Fibroblast of skin of left quadriceps (primary cell): ENCODE measurements at regions not wholly inside any gene's neighbourhood (a gene's known extent, or its start where the extent isn't known, plus 50 kb on each side); places are given as distances from the start of the nearest gene placed in this dataset.
A peak's percentile ranks its signal among the peaks of the same experiment; 100 is the strongest.

ENCODE experiments used
- DNase-seq, 2 experiments: peaks; one replicate each; pipeline ENCODE4 v3.0.0-alpha.2; 2013; ENCODE audit warnings: low read depth in 2 of 2

DNA sequence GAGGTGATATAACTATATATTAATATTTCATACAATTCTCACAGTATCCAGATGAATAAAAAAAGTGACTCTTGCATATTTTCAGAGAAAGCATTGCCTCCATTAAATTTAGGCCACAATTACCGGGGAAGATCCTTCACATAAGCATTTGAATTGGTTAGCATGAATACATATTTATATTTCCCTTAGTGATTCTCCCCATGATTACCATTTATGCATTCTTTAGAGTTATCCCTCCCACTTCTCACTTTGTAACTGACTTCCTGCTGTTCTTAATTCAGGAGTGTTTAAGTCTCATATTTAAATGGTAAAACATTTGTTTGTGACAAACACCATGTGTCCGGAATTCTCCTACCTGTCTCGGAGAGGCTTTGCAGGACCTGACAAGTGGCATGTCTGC, 523.4 kb downstream of the CCDC85A start:
- no peak for DNase-seq

DNA sequence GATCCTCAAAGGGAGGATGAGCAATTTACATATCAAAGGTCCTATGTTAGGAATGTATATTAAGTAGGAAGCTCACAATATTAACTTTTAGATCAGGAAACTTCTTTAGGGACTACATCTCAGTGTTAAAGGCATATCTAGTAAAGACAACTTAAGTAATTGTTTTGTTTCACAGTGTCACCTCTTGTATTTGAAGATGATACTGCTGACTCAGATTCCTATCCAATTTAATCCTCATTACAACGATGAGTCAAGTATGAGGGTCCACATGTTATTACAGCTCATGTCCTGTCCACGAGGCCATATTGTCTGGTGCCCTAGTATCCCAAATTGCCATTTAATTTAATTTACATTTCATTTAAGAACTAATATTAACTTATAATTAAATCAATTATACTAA, 523.9 kb downstream of the CCDC85A start:
- no peak for DNase-seq

DNA sequence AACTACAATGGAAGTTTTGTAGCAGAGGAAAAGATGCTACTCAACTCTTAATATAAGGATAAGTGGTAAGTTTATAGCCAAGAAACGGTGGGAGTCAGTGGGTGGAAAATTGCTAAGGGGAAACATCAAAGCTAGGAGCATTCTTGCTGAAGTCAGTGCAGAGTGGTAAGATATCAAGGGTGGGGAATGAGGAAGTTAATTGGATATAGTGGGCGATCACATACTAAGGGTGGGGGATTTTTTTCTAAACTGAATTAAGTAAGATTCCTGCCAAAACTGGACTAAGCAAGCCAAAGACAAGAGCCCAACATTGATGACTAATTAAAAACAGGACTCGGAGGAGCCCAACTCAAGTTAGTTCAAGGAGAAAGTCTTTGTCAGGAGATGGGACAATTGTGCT, 525.4 kb downstream of the CCDC85A start:
- DNase-seq, result no peak

DNA sequence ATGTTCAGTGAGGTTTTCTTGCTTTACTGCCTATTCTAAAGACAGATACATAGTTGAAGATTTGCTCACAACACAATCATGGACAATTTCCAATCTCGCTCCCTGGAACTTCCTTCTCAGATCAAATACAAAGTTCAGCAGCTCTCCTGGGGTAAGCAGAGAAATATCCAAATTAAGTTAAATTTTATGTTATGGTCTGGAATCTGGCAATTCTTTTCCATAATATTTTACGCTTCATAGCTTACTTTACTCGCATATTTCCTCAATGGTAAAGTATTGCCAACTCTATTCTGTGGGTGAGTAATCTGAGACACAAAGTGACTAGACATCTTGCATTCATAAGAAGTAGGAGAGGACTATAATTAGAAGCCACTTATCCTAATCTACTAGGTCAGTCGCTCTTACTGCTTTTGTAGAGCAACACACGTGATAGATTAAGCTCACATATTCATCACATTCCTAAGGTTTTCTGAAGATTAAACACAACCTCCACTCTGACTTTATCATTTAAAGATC, 529.4 kb downstream of the CCDC85A start:
- peak; percentile 87 to 89 for DNase-seq

DNA sequence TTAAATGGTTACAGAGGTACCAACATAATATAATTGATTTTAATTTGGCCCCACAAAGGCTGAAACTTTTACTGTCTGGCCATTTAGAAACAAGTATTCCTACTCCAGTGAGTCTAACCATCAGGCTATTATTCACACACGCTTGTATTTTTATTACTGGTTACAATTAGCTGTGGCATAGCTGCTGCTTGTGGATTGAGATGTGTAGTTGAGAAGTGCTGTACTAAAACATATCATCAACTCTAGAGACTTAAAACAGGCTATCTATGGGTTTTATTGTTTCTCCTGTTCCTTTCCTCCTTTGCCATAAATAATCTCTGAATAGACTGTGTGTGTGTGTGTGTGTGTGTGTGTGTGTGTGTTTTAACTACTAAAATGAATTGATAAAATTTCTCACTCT, 530.2 kb downstream of the CCDC85A start:
- DNase-seq, result peak in 1 of 2 experiments; percentile 25

DNA sequence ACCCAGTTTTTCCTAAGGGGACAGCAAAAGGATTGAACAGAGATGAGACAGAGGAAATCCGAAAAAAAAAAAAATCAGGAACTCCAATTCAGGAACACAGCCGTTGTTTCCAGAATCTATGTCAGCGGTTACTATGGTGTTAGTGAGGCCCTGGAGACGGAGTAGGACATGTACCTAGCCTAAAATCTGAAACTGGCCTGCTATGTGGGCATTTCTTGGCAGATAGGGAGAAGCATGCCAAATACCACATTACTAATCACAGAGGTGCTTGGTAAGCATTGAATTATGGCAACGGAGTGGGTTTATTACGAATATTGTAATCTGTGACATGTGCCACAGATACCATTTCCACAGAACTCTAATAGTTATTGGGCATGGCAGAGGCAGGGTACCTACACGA, 530.6 kb downstream of the CCDC85A start:
- no peak for DNase-seq

DNA sequence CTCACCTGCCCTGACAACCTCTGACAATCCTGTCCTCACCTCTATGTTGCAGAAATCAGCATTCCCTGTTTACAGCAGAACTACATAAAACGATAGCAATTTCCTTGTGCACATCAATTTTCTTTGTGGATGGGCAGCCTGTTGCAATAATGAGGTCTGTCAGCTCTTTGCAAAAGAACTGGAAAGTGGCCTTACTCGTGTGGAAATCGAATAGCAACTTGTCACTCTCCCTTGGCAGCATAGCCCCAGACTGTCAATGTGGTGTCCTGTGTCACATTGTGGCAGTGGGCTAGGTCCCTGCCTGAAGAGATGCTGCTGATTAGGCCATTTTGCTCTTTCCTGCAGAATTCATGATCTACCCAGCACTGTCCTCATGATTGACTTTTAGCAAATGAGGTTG, 531.9 kb downstream of the CCDC85A start:
- DNase-seq, result no peak

DNA sequence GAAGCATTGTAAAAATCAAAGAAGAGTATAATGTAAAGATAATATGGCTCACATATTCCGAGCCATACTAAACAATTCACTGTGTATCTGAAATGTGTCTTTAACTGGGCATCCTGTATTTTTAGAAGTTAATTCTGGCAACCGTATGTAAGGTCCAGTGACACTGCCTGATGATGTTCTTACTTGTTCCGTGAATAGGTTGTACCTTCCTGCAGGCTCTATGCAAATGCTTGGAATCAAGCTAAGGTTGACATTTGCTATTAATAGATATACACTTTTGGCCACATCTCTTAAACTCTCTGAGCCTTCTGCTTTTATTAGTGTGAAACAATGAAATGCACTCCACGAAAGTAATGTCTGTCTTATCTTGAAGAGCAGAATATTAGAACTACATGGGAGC, 534.6 kb downstream of the CCDC85A start:
- no peak for DNase-seq

DNA sequence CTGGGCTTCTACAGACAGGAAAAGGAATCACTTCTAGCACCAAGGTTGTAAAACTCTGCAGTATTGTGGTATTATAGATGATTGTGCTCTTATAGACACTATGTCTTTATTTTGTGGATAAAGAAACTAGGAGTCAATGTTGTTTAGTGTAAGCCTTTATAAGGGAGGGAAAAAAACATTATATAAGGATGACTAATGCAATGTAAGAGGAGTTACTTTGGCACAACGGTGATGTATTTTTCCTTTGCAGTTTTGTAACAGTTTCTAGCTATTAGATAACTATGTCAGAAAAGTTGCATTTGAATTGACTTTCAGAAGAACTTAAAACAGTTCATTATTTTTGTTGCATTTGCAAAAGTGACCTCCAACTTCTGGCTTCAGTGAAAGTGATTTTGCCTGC, 545.4 kb downstream of the CCDC85A start:
- DNase-seq, result no peak

DNA sequence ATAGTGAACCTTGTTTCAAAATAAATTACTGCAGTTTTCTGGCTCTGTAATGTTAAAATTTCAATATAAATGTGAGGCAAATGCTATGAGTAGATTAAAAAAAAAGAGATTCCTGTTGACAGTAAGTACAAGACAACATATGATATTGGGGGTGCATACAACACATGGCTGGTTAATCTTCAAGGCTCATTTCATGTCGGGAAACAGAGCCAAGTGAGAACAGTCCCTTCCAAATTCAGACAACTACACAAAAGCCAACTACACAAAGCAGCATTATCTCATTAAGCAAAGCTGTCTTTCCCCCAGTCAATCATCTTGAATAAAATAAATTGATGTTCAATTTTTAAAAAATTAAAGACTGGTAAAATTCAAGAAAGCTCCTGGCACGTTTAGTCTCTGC, 549.2 kb downstream of the CCDC85A start:
- DNase-seq, result no peak

DNA sequence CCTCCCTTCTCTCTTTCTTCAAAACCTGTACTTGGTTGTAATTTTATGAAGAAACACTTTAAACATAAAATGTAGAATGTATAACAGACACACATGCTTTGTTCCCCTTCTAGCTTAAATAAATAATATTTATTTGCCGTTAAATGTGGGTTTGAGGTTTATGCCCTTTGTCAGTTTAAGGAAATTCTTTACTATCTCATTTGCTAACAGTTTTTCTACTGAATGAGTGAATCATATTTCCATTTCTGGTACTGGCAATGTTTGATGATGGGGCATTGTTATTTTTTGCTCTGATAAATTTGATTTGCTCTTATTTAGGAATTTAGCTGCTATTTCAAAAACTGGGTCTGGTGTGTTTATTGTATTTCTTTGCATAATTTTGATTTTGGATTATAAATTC, 555.6 kb downstream of the CCDC85A start:
- no peak for DNase-seq

DNA sequence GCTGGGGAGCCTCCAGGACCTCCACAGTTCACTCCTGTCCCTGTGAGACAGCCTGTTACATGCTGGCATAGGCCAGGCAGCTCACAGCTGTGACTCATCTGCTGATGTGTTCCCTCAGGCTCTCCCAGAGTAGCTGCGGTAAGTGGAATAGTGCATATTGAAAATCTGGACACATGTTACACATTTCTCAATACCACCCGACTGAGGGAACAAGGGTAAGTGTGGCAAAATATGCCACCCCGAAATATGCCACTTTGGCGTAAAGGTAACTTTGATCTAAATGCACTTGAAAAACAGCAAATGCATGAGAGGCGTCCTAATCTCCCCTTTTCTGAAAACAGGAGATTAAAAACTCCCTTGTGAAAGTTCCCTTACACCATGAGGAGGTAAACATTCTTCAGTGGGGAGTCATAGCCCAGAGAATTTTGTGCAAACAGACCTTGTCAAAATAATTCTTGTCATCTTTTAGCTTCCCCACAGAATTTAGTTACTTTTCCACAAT, 557.9 kb downstream of the CCDC85A start:
- peak; percentile 82 to 85 for DNase-seq

DNA sequence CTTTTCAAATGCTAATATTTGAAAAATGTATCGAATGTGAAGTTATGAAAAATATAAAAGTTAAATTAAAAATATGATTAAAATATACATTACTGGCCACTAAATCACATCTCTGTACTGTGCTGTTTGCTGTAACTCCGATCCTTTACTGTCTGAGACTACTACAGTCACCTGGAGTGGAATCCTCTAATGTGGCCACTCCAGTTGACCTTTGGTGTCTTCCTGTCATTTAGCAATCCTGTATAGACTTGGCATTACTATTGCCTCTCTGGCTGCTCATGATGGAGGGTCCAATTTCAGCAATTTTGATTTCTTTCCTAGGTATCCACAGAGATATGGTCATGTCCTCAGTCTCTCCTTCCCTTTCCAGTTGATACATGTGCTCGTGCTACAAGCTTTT, 560.0 kb downstream of the CCDC85A start:
- no peak for DNase-seq

DNA sequence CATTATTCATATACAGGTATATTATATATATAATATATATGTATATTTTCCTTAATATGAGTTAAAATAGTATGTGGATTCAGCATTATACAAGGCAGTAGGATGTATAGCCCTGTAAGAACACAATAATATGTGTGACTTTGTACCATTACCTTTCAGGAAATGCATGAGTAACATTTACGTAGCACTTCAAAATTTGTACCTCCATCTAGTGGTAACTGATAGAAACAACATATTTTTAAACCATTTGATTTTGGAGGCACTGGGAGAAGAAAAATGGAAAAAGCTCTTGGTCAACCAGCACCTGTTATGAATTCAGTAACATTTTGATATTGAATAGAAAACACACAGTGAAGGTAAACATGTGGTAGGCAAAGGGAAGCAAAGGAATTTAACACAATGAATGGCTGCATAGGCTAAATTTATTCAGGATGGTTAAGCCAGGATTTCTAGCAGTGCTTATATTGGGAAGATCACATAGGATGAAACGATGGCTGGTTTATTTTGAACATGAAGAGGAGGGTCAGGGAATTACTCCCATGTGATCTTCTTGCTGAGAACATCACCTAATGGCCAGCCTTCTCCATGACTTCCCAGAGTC, 565.5 kb downstream of the CCDC85A start:
- DNase-seq, result no peak

DNA sequence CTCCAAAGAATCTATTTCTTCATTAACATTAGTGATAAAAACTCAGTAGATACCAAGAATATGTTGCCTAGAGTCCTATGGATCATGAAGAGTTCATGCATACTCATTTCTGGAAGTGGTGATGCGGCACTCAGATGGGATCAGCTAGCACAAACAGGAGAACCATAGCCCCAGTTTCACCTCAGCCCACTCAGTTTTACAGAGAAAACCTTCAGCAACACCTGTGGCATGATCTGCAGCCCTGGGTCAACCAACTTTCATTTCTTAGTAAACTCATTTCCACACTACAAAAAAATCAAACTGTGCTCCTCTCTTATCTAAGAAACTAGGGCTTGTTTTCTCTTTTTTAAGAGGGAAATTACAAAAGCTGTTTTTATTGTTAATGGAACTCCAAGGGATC, 569.4 kb downstream of the CCDC85A start:
- DNase-seq, result no peak

DNA sequence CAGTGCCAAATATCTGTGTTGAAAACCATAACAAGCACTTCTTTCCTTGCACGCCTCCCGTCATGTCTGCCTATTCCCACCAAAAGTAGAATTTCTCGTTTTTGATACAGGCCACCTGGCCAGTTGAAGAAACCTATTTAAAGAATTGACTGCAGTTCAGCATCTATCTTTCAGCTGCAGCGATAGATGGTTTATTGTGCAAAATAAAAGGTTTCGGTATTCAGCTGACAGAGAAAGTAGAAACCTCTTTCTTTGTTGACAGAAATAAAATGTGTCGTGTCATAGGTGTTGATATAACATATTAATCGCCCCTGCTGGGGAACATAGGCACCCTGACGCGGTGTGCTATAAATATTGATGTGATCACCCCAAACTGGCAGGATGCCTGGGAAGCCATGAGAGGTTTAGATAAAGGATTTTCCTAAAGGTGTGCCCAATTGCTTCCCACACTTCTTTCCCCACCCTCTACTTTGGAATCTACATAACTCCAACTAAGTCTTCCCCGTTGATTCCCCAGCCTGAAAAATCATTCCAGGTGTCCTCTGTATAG, 570.4 kb downstream of the CCDC85A start:
- DNase-seq, result no peak

DNA sequence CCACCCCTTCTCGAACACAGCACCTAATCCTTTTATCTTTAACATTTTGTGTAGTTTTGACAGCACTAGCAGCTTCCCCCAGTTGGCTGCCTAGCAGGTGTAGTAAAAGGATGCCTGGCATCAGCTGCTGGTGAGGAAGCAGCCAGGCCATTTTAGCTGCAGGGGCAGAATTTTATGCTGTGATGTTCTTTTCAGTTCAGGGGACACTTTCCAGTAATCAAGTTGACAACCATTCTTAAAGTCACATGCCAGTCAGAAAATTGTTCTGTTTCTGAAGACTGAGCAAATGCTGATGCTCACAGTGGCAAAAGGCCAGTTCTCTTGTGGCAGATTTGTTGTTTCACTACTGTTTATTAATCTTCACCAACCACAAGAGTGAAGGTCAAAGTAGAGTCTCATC, 570.8 kb downstream of the CCDC85A start:
- no peak for DNase-seq

DNA sequence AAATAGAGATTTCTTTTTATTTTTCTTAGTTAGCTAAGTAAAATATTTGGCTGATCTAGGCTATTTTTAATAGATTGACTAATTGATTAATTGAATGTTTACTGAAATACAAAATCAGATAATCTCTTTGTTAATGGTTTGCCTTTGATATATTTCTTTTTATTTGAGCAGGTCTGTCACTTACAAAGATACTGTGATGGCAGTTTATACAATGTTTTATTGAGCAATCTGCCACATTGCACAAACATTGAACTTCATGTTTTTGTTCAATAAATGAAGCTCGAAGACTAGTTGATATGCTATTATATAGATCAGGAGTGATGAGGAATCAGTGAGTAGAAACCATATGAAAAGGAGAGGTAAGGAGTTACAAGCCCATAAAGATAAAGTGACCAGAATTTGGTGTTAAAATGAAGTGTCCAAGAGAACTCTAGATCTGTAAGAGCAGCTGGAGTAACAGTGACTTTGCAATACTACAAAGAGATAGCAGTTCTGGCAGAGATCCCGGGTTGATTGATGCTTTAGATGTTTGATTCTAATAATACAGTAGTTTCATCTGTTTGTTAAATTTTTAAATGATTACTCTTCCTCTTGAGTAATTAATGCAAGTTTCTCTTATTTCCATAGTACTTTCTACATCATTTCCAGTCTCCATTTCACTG, 574.2 kb downstream of the CCDC85A start:
- DNase-seq, result no peak

DNA sequence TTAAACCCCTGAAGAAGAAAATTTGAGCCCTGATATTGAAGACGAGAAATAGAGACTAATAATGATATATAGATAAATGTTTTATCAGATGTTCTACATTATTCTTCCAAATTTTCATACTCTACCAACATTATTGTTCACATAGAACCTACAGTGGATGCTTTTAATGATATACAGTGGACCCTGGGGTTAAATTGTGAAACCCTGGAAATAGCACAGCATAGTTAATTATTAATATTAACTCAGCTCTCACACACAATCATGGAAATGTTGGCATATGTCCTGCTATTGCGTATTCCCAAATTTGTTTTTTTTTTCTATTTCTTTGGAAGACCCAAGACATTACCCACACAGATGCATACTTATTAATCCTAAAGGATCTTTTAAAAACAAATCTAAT, 579.9 kb downstream of the CCDC85A start:
- DNase-seq, result no peak

DNA sequence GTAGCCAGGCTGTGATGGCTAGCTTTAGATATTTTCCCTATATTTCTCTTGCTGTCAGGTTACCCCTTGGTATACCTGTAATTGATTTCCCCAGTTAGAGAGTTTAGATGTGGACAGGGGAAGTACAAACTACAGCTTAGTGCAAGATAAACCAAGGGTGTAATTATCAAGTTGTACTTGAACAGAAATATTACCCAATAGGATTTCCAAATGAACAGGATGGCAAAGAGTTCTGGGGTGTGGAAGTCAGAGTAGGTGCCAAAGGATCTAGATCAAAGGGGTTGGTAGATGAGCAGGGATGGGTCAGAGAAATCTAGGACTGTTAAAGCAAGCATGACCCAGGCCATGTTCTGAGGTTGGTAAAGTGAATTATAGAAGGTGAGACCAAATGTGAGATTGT, 585.2 kb downstream of the CCDC85A start:
- no peak for DNase-seq

DNA sequence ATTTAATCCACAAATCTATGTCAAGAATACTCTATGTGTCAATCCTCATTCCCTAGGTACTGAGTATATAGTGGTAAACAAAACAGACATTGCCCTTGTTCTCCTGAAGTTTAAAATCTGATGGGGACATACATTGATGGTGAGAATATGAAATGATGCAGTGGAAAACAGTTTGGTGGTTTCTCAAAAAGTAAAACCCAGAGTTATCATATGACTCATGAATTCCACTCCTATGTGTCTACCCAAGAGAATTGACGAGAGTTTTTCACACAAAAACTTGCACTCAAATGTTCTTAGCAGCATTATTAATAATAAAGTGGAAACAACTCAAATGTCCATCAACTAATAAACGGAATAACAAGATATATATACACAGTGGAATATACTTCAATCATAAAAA, 586.7 kb downstream of the CCDC85A start:
- peak; percentile 17 to 20 for DNase-seq

DNA sequence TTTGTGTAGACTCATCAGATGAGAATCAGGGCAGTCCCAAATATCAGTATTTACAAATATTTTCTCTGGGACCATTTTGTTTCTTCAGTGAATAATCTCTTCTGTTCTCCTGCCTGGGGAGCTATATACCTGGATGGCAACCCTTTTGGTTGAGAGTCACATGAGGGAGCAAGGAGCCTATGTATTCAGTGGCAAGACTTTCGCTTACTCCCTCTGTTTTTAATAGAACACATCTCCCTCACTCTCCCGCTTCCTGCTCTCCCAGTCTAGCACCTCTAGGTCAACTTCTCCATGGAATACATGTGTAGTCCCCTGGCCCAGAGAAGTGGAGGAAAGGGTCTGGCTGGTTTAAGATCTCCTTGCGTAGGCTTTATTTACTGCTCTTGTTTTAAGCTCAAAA, 600.3 kb downstream of the CCDC85A start:
- DNase-seq, result no peak

DNA sequence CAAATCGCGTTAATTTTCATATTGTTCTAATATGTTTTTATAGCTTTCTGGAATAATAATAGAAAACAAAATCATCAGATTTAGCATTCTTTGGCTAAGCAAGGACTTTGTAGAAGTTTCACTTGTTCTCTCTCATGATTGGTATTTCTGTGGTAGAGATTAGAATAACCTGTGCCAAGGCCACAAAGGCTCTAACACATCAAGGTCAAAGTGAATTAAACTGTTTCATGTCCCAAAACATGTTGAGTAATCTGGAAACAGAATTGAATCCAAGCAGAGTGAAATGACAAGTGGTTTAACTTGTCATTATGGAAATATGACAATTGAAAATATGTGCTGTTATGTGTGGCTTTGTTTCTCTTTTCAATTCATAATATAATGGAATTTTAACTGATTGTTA, 617.4 kb downstream of the CCDC85A start:
- DNase-seq, result no peak
